ENCODE measurements at regions not wholly inside any gene's neighbourhood (a gene's known extent, or its start where the extent isn't known, plus 50 kb on each side); places are given as distances from the start of the nearest gene placed in this dataset.
"Not testable (repeated sequence)": the region's sequence is repeated elsewhere in the genome, so short reads cannot be mapped to it uniquely, and the experiment has no call there.

- Mint-ChIP-seq H3K4me3 (no peak overlapping the region), H3K4me1 (no peaks in the 10 kb centered on the region), H3K27me3 (no peaks in the 10 kb centered on the region), H3K36me3 (no peaks in the 10 kb centered on the region), H3K27ac (no peak overlapping the region), H3K9me3 (peaks cover 0 to 7% (median 2%) of the 10 kb centered on the region in 5 donors)
- Histone ChIP-seq H3K9me3 (ENCODE audit: low read length) (no peaks in the 10 kb centered on the region), H3K27me3 (ENCODE audit: insufficient read depth, low read length, poor library complexity, severe bottlenecking) (no peaks in the 10 kb centered on the region), H3K36me3 (ENCODE audit: insufficient read depth, low read length) (no peaks in the 10 kb centered on the region), H3K4me3 (ENCODE audit: low read length) (no peak overlapping the region), H3K27ac (ENCODE audit: low read depth, low read length) (no peak overlapping the region), H3K4me1 (ENCODE audit: insufficient read depth, low read length) (no peaks in the 10 kb centered on the region)
- CTCF ChIA-PET = no interaction called here
- POLR2A ChIA-PET = no interaction called here
- DNase-seq = no peak
These were observed 400.7 kb upstream of the RORB start for GRCh38 chr9:74096420-74096819.

- Mint-ChIP-seq H3K9me3 (peaks cover 0 to 8% (median 4%) of the 10 kb centered on the region in 5 donors), H3K27ac (no peak overlapping the region), H3K27me3 (no peaks in the 10 kb centered on the region), H3K4me3 (no peak overlapping the region), H3K36me3 (no peaks in the 10 kb centered on the region), H3K4me1 (no peaks in the 10 kb centered on the region)
- CTCF ChIA-PET = no interaction called here
- Histone ChIP-seq H3K9me3 (ENCODE audit: low read length) (no peaks in the 10 kb centered on the region), H3K27ac (ENCODE audit: low read depth, low read length) (no peak overlapping the region), H3K27me3 (ENCODE audit: insufficient read depth, low read length, poor library complexity, severe bottlenecking) (no peaks in the 10 kb centered on the region), H3K4me1 (ENCODE audit: insufficient read depth, low read length) (no peaks in the 10 kb centered on the region), H3K36me3 (ENCODE audit: insufficient read depth, low read length) (no peaks in the 10 kb centered on the region), H3K4me3 (ENCODE audit: low read length) (no peak overlapping the region)
- DNase-seq = no peak
- POLR2A ChIA-PET = no interaction called here
These were observed 397.1 kb upstream of the RORB start for GRCh38 chr9:74100042-74100441.

- H3K4me1 ChIP-seq (ENCODE audit: insufficient read depth, low read length); CTCF ChIA-PET; H3K9me3 ChIP-seq (ENCODE audit: low read length); H3K27me3 ChIP-seq (ENCODE audit: insufficient read depth, low read length, poor library complexity, severe bottlenecking); H3K27ac ChIP-seq (ENCODE audit: low read depth, low read length); H3K27me3 Mint-ChIP-seq; POLR2A ChIA-PET; H3K36me3 Mint-ChIP-seq; H3K36me3 ChIP-seq (ENCODE audit: insufficient read depth, low read length); H3K4me3 ChIP-seq (ENCODE audit: low read length); H3K27ac Mint-ChIP-seq; H3K9me3 Mint-ChIP-seq; H3K4me1 Mint-ChIP-seq; DNase-seq; H3K4me3 Mint-ChIP-seq: not testable (repeated sequence)
These were observed 395.0 kb upstream of the RORB start for GRCh38 chr9:74102148-74102547.

GRCh38 chr9:74102702-74103101, 394.4 kb upstream of the RORB start:
- Mint-ChIP-seq H3K9me3 (peaks cover 0 to 6% (median 4%) of the 10 kb centered on the region in 5 donors), H3K27ac (peak overlapping the region in 1 of 8 donors; percentile 67), H3K4me1 (no peaks in the 10 kb centered on the region), H3K36me3 (no peaks in the 10 kb centered on the region), H3K27me3 (no peaks in the 10 kb centered on the region), H3K4me3 (no peak overlapping the region)
- POLR2A ChIA-PET = no interaction called here
- no peaks in the 10 kb centered on the region for H3K9me3 ChIP-seq (ENCODE audit: low read length)
- no peaks in the 10 kb centered on the region for H3K27me3 ChIP-seq (ENCODE audit: insufficient read depth, low read length, poor library complexity, severe bottlenecking)
- no peak overlapping the region for H3K27ac ChIP-seq (ENCODE audit: low read depth, low read length)
- H3K36me3 ChIP-seq (ENCODE audit: insufficient read depth, low read length) = no peaks in the 10 kb centered on the region
- H3K4me3 ChIP-seq (ENCODE audit: low read length) = no peak overlapping the region
- CTCF ChIA-PET = no interaction called here
- DNase-seq = no peak
- no peaks in the 10 kb centered on the region for H3K4me1 ChIP-seq (ENCODE audit: insufficient read depth, low read length)

- no peaks in the 10 kb centered on the region for H3K4me1 Mint-ChIP-seq
- no peak overlapping the region for H3K27ac Mint-ChIP-seq
- H3K9me3 Mint-ChIP-seq = peaks cover 0 to 2% (median 0%) of the 10 kb centered on the region in 5 donors
- no peak overlapping the region for H3K27ac ChIP-seq (ENCODE audit: low read depth, low read length)
- no peaks in the 10 kb centered on the region for H3K27me3 ChIP-seq (ENCODE audit: insufficient read depth, low read length, poor library complexity, severe bottlenecking)
- H3K4me3 ChIP-seq (ENCODE audit: low read length) = no peak overlapping the region
- no peaks in the 10 kb centered on the region for H3K36me3 Mint-ChIP-seq
- no peaks in the 10 kb centered on the region for H3K27me3 Mint-ChIP-seq
- H3K4me1 ChIP-seq (ENCODE audit: insufficient read depth, low read length) = no peaks in the 10 kb centered on the region
- DNase-seq = no peak
- ChIA-PET POLR2A (no interaction called here), CTCF (no interaction called here)
- H3K4me3 Mint-ChIP-seq = no peak overlapping the region
- no peaks in the 10 kb centered on the region for H3K9me3 ChIP-seq (ENCODE audit: low read length)
- no peaks in the 10 kb centered on the region for H3K36me3 ChIP-seq (ENCODE audit: insufficient read depth, low read length)
These were observed 389.4 kb upstream of the RORB start for GRCh38 chr9:74107692-74108091.

GRCh38 chr9:74115976-74116375, 381.2 kb upstream of the RORB start:
- H3K27ac ChIP-seq (ENCODE audit: low read depth, low read length) = no peak overlapping the region
- no peak for DNase-seq
- H3K9me3 ChIP-seq (ENCODE audit: low read length) = no peaks in the 10 kb centered on the region
- no peak overlapping the region for H3K4me3 Mint-ChIP-seq
- H3K36me3 ChIP-seq (ENCODE audit: insufficient read depth, low read length) = no peaks in the 10 kb centered on the region
- H3K36me3 Mint-ChIP-seq = no peaks in the 10 kb centered on the region
- H3K9me3 Mint-ChIP-seq = no peaks in the 10 kb centered on the region
- H3K27ac Mint-ChIP-seq = no peak overlapping the region
- POLR2A ChIA-PET = no interaction called here
- CTCF ChIA-PET = no interaction called here
- H3K4me1 Mint-ChIP-seq = no peaks in the 10 kb centered on the region
- H3K27me3 Mint-ChIP-seq = no peaks in the 10 kb centered on the region
- H3K4me1 ChIP-seq (ENCODE audit: insufficient read depth, low read length) = no peaks in the 10 kb centered on the region
- no peak overlapping the region for H3K4me3 ChIP-seq (ENCODE audit: low read length)
- no peaks in the 10 kb centered on the region for H3K27me3 ChIP-seq (ENCODE audit: insufficient read depth, low read length, poor library complexity, severe bottlenecking)

- no peaks in the 10 kb centered on the region for H3K4me1 Mint-ChIP-seq
- Histone ChIP-seq H3K36me3 (ENCODE audit: insufficient read depth, low read length) (no peaks in the 10 kb centered on the region), H3K4me3 (ENCODE audit: low read length) (no peak overlapping the region), H3K4me1 (ENCODE audit: insufficient read depth, low read length) (no peaks in the 10 kb centered on the region), H3K27ac (ENCODE audit: low read depth, low read length) (no peak overlapping the region), H3K9me3 (ENCODE audit: low read length) (no peaks in the 10 kb centered on the region), H3K27me3 (ENCODE audit: insufficient read depth, low read length, poor library complexity, severe bottlenecking) (no peaks in the 10 kb centered on the region)
- H3K4me3 Mint-ChIP-seq = no peak overlapping the region
- POLR2A ChIA-PET = no interaction called here
- no peaks in the 10 kb centered on the region for H3K36me3 Mint-ChIP-seq
- DNase-seq = no peak
- no peaks in the 10 kb centered on the region for H3K27me3 Mint-ChIP-seq
- peaks cover 0 to 3% (median 0%) of the 10 kb centered on the region in 5 donors for H3K9me3 Mint-ChIP-seq
- no peak overlapping the region for H3K27ac Mint-ChIP-seq
- CTCF ChIA-PET = no interaction called here
These were observed 380.0 kb upstream of the RORB start for GRCh38 chr9:74117151-74117550.

- H3K4me3 ChIP-seq (ENCODE audit: low read length) = no peak overlapping the region
- H3K27me3 Mint-ChIP-seq = no peaks in the 10 kb centered on the region
- peaks cover 0 to 4% (median 0%) of the 10 kb centered on the region in 3 donors for H3K4me1 Mint-ChIP-seq
- CTCF ChIA-PET = no interaction called here
- H3K9me3 Mint-ChIP-seq = peaks cover 0 to 5% (median 2%) of the 10 kb centered on the region in 5 donors
- H3K36me3 Mint-ChIP-seq = no peaks in the 10 kb centered on the region
- H3K27ac Mint-ChIP-seq = no peak overlapping the region
- H3K4me1 ChIP-seq (ENCODE audit: insufficient read depth, low read length) = no peaks in the 10 kb centered on the region
- H3K27me3 ChIP-seq (ENCODE audit: insufficient read depth, low read length, poor library complexity, severe bottlenecking) = no peaks in the 10 kb centered on the region
- H3K4me3 Mint-ChIP-seq = no peak overlapping the region
- H3K36me3 ChIP-seq (ENCODE audit: insufficient read depth, low read length) = no peaks in the 10 kb centered on the region
- H3K27ac ChIP-seq (ENCODE audit: low read depth, low read length) = no peak overlapping the region
- H3K9me3 ChIP-seq (ENCODE audit: low read length) = no peaks in the 10 kb centered on the region
- POLR2A ChIA-PET = no interaction called here
- no peak for DNase-seq
These were observed 379.4 kb upstream of the RORB start for GRCh38 chr9:74117731-74118130.

GRCh38 chr9:74120061-74120460, 377.1 kb upstream of the RORB start:
- Mint-ChIP-seq H3K4me3 (no peak overlapping the region), H3K27me3 (no peaks in the 10 kb centered on the region), H3K9me3 (peaks cover 0 to 10% (median 3%) of the 10 kb centered on the region in 5 donors)

More at GRCh38 chr9:74120061-74120460, 377.1 kb upstream of the RORB start:
- Histone ChIP-seq H3K4me3 (ENCODE audit: low read length) (no peak overlapping the region), H3K27me3 (ENCODE audit: insufficient read depth, low read length, poor library complexity, severe bottlenecking) (no peaks in the 10 kb centered on the region), H3K36me3 (ENCODE audit: insufficient read depth, low read length) (no peaks in the 10 kb centered on the region), H3K27ac (ENCODE audit: low read depth, low read length) (no peak overlapping the region), H3K4me1 (ENCODE audit: insufficient read depth, low read length) (no peaks in the 10 kb centered on the region), H3K9me3 (ENCODE audit: low read length) (no peaks in the 10 kb centered on the region)
- ChIA-PET CTCF (no interaction called here), POLR2A (no interaction called here)
- Mint-ChIP-seq H3K36me3 (no peaks in the 10 kb centered on the region), H3K4me1 (peaks cover 0 to 5% (median 0%) of the 10 kb centered on the region in 3 donors), H3K27ac (no peak overlapping the region)
- DNase-seq = no peak
